GM12873 (cell line): ENCODE measurements at regions not wholly inside any gene's neighbourhood (a gene's known extent, or its start where the extent isn't known, plus 50 kb on each side); places are given as distances from the start of the nearest gene placed in this dataset.

Source experiments
- CTCF ChIP-seq: IDR thresholded peaks from 2 replicates; pipeline ENCODE4 v1.5.1; 2012; ENCODE audit warnings: low read depth, mild to moderate bottlenecking, moderate library complexity, low read length, control low read depth; ENCODE audit not compliant: insufficient read depth; ENCODE audit errors: missing control alignments

- no peak for TF ChIP-seq CTCF
These were observed 314.7 kb upstream of the ARRDC4 start for GRCh38 chr15:97645758-97646157.

- TF ChIP-seq CTCF = no peak
These were observed 311.8 kb upstream of the ARRDC4 start for GRCh38 chr15:97648728-97649127.

GRCh38 chr15:97652041-97652440 lies 308.5 kb upstream of the ARRDC4 start:
- TF ChIP-seq CTCF = no peak

GRCh38 chr15:97652700-97653167 lies 307.8 kb upstream of the ARRDC4 start:
- TF ChIP-seq CTCF = no peak

- TF ChIP-seq CTCF = no peak
These were observed 306.6 kb upstream of the ARRDC4 start for GRCh38 chr15:97653896-97654295.

GRCh38 chr15:97654481-97655076 lies 305.9 kb upstream of the ARRDC4 start:
- TF ChIP-seq CTCF = no peak

- TF ChIP-seq CTCF = no peak
These were observed 298.7 kb upstream of the ARRDC4 start for GRCh38 chr15:97661796-97662195.
